ENCODE measurements at regions not wholly inside any gene's neighbourhood (a gene's known extent, or its start where the extent isn't known, plus 50 kb on each side); places are given as distances from the start of the nearest gene placed in this dataset.
"Not testable (repeated sequence)": the region's sequence is repeated elsewhere in the genome, so short reads cannot be mapped to it uniquely, and the experiment has no call there.

GRCh38 chr21:5975719-5976118 is 4545.7 kb upstream of the TPTE start:
- not testable (repeated sequence) for TF ChIP-seq CTCF, POLR2A (IDR thresholded peaks at IDR 0.05)
